ENCODE measurements at regions not wholly inside any gene's neighbourhood (a gene's known extent, or its start where the extent isn't known, plus 50 kb on each side); places are given as distances from the start of the nearest gene placed in this dataset.

GRCh38 chr7:9785211-9785610, 1188.5 kb upstream of the PHF14 start:
- peaks cover 13% of the 10 kb centered on the region for H3K9me3 ChIP-seq (ENCODE audit: low read depth, low read length, poor library complexity, severe bottlenecking)
- no peaks in the 10 kb centered on the region for H3K27me3 ChIP-seq (replicated peaks; ENCODE audit: insufficient read depth, low read depth, low read length, poor library complexity)
- DNase-seq (ENCODE audit: low spot score), result no peak
- ChIA-PET CTCF (no interaction called here), POLR2A (ENCODE audit: low non-redundant PET) (no interaction called here)
- H3K27ac ChIP-seq (ENCODE audit: low read depth, low read length, poor library complexity, severe bottlenecking), result no peak overlapping the region
- H3K4me1 ChIP-seq (ENCODE audit: insufficient read depth, low read length, poor library complexity, severe bottlenecking), result no peaks in the 10 kb centered on the region
- intact Hi-C loops (cut with micrococcal nuclease; ENCODE audit: unreplicated experiment), result no loop called here
- no peaks in the 10 kb centered on the region for H3K36me3 ChIP-seq (ENCODE audit: insufficient read depth, low read length, poor library complexity, severe bottlenecking)
- no TSS peak for BruUV-seq (replicated peaks)
- TF ChIP-seq EZH2 (IDR thresholded peaks at IDR 0.05; ENCODE audit: borderline replicate concordance, low read depth, low read length, poor library complexity, severe bottlenecking), result no peak
- TF ChIP-seq CTCF (conservative IDR thresholded peaks at IDR 0.05; ENCODE audit: low read depth, low read length), result no peak
- no peak overlapping the region for H3K4me3 ChIP-seq (ENCODE audit: low read depth, low read length, poor library complexity, severe bottlenecking)

GRCh38 chr7:9796241-9796640, 1177.4 kb upstream of the PHF14 start:
- no peak overlapping the region for H3K4me3 ChIP-seq (ENCODE audit: low read depth, low read length, poor library complexity, severe bottlenecking)
- H3K27me3 ChIP-seq (replicated peaks; ENCODE audit: insufficient read depth, low read depth, low read length, poor library complexity), result no peaks in the 10 kb centered on the region
- CTCF ChIA-PET, result no interaction called here
- peaks cover 26% of the 10 kb centered on the region for H3K9me3 ChIP-seq (ENCODE audit: low read depth, low read length, poor library complexity, severe bottlenecking)
- no peaks in the 10 kb centered on the region for H3K36me3 ChIP-seq (ENCODE audit: insufficient read depth, low read length, poor library complexity, severe bottlenecking)
- BruUV-seq (replicated peaks), result no TSS peak
- POLR2A ChIA-PET (ENCODE audit: low non-redundant PET), result no interaction called here
- no peak overlapping the region for H3K27ac ChIP-seq (ENCODE audit: low read depth, low read length, poor library complexity, severe bottlenecking)
- no peaks in the 10 kb centered on the region for H3K4me1 ChIP-seq (ENCODE audit: insufficient read depth, low read length, poor library complexity, severe bottlenecking)
- intact Hi-C loops (cut with micrococcal nuclease; ENCODE audit: unreplicated experiment), result no loop called here
- TF ChIP-seq CTCF (conservative IDR thresholded peaks at IDR 0.05; ENCODE audit: low read depth, low read length) (no peak), EZH2 (IDR thresholded peaks at IDR 0.05; ENCODE audit: borderline replicate concordance, low read depth, low read length, poor library complexity, severe bottlenecking) (no peak)
- DNase-seq (ENCODE audit: low spot score), result no peak

- TF ChIP-seq CTCF (conservative IDR thresholded peaks at IDR 0.05; ENCODE audit: low read depth, low read length) (no peak), EZH2 (IDR thresholded peaks at IDR 0.05; ENCODE audit: borderline replicate concordance, low read depth, low read length, poor library complexity, severe bottlenecking) (no peak)
- intact Hi-C loops (cut with micrococcal nuclease; ENCODE audit: unreplicated experiment), result no loop called here
- H3K27me3 ChIP-seq (replicated peaks; ENCODE audit: insufficient read depth, low read depth, low read length, poor library complexity), result no peaks in the 10 kb centered on the region
These were observed 1151.0 kb upstream of the PHF14 start for GRCh38 chr7:9822458-9823290.

More at GRCh38 chr7:9822458-9823290, 1151.0 kb upstream of the PHF14 start:
- ChIA-PET CTCF (no interaction called here), POLR2A (ENCODE audit: low non-redundant PET) (no interaction called here)
- H3K4me1 ChIP-seq (ENCODE audit: insufficient read depth, low read length, poor library complexity, severe bottlenecking), result no peaks in the 10 kb centered on the region
- peaks cover 8% of the 10 kb centered on the region for H3K9me3 ChIP-seq (ENCODE audit: low read depth, low read length, poor library complexity, severe bottlenecking)
- no TSS peak for BruUV-seq (replicated peaks)
- DNase-seq (ENCODE audit: low spot score), result no peak
- no peaks in the 10 kb centered on the region for H3K36me3 ChIP-seq (ENCODE audit: insufficient read depth, low read length, poor library complexity, severe bottlenecking)
- H3K27ac ChIP-seq (ENCODE audit: low read depth, low read length, poor library complexity, severe bottlenecking), result no peak overlapping the region
- no peak overlapping the region for H3K4me3 ChIP-seq (ENCODE audit: low read depth, low read length, poor library complexity, severe bottlenecking)
